Transverse colon (tissue), 4 donors: ENCODE measurements at regions not wholly inside any gene's neighbourhood (a gene's known extent, or its start where the extent isn't known, plus 50 kb on each side); places are given as distances from the start of the nearest gene placed in this dataset.

Source experiments
- EP300 ChIP-seq: sonication (generic); formaldehyde crosslinking; IDR thresholded peaks from one replicate; pipeline ENCODE4 v1.6.1; 2017; ENCODE audit warnings: antibody characterized with exemption, low read depth
- POLR2A ChIP-seq: fragments of 450-650 bp; IDR thresholded peaks from one replicate; pipeline ENCODE4 v1.6.1; 2016; ENCODE audit warnings: antibody characterized with exemption, mild to moderate bottlenecking, moderate library complexity
- POLR2AphosphoS5 ChIP-seq, 3 donors: sonication (generic); formaldehyde crosslinking; IDR thresholded peaks; one replicate each; pipeline ENCODE4 v1.6.1; 2016; ENCODE audit warnings: antibody characterized with exemption in 3 of 3
- TF ChIP-seq, protein P1 (sequence below), 5 experiments: fragments of 200-600 bp in 3 of 5; fragments of 450-650 bp in 2 of 5; sonication (generic) in 3 of 5; IDR thresholded peaks; 1 replicate in 2 of 5; 2 replicates in 3 of 5; pipeline ENCODE4 v1.5.1; 2016 to 2017; ENCODE audit warnings: antibody characterized with exemption in 5 of 5, inconsistent platforms in 3 of 5, mild to moderate bottlenecking in 2 of 5, moderate library complexity in 1 of 5

DNA sequence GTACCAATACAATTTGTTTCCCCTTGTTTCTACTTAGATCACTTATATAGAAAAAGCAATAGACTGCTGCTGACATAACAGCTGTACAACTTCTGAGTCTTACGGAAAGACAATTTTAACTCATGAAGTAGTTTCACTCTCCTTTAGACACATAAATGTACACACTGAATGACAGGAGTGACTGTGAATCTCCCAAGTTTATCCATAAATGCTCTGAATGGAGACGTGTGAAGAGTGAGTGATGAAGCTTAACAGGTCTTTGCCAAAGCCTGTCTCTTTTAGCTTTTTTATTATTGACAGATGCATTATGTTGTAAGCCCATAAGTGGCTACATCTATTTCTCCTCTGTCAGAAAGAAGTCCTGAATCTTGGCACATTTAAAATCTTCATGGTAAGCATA lies 265.9 kb downstream of the TRIM36 start:
- TF ChIP-seq, protein P1, sequence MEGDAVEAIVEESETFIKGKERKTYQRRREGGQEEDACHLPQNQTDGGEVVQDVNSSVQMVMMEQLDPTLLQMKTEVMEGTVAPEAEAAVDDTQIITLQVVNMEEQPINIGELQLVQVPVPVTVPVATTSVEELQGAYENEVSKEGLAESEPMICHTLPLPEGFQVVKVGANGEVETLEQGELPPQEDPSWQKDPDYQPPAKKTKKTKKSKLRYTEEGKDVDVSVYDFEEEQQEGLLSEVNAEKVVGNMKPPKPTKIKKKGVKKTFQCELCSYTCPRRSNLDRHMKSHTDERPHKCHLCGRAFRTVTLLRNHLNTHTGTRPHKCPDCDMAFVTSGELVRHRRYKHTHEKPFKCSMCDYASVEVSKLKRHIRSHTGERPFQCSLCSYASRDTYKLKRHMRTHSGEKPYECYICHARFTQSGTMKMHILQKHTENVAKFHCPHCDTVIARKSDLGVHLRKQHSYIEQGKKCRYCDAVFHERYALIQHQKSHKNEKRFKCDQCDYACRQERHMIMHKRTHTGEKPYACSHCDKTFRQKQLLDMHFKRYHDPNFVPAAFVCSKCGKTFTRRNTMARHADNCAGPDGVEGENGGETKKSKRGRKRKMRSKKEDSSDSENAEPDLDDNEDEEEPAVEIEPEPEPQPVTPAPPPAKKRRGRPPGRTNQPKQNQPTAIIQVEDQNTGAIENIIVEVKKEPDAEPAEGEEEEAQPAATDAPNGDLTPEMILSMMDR (IDR thresholded peaks at IDR 0.05): no peak
- TF ChIP-seq POLR2A (no peak), POLR2AphosphoS5 (IDR thresholded peaks at IDR 0.05) (no peak), EP300 (no peak)
